ENCODE measurements at regions not wholly inside any gene's neighbourhood (a gene's known extent, or its start where the extent isn't known, plus 50 kb on each side); places are given as distances from the start of the nearest gene placed in this dataset.

DNA sequence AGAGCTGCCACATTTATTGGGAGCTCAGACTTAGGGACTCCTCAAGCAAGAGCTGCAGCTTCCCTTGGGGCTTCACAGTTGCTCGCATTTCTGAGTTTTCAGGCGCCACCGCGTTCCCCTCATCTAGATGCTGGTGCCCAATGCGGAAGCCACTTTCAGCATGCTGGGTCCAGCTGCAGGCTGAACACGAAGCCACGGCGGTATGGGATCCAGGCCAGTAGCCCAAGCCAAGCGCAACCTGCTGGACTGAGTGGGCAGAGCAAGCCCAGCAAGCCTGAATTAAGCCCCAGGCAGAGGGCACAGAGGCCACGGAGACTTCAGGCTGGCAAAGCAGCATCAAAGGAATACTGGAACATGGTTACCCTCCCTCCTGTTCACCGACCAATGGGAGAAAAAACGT lies 391.5 kb downstream of the HTR1A start:
- no peak overlapping the region for H2BK5ac ChIP-seq (ENCODE audit: low read depth, low read length, poor library complexity, severe bottlenecking)
- TF ChIP-seq SMC3 (IDR thresholded peaks at IDR 0.05; ENCODE audit: low read depth, low read length) (no peak), FOS (IDR thresholded peaks at IDR 0.05; ENCODE audit: low read depth, low read length) (no peak), NFE2L2 (IDR thresholded peaks at IDR 0.05; ENCODE audit: low read depth, low read length) (no peak), RFX5 (IDR thresholded peaks at IDR 0.05; ENCODE audit: low read depth, low read length) (no peak), RCOR1 (IDR thresholded peaks at IDR 0.05; ENCODE audit: insufficient replicate concordance, low read length) (no peak), RAD21 (IDR thresholded peaks at IDR 0.05; ENCODE audit: low read length) (no peak), BHLHE40 (IDR thresholded peaks at IDR 0.05; ENCODE audit: low read depth, low read length) (no peak), MAZ (IDR thresholded peaks at IDR 0.05; ENCODE audit: borderline replicate concordance, low read depth, low read length) (no peak), POLR2A (IDR thresholded peaks at IDR 0.05; ENCODE audit: low read depth, low read length) (no peak), CEBPB (IDR thresholded peaks at IDR 0.05; ENCODE audit: low read depth, low read length) (no peak), ELK1 (IDR thresholded peaks at IDR 0.05; ENCODE audit: borderline replicate concordance, low read depth, low read length) (no peak), MXI1 (IDR thresholded peaks at IDR 0.05; ENCODE audit: borderline replicate concordance, low read depth, low read length) (no peak), MAFK (IDR thresholded peaks at IDR 0.05; ENCODE audit: low read depth, low read length) (no peak)
- TF ChIP-seq, protein P1, sequence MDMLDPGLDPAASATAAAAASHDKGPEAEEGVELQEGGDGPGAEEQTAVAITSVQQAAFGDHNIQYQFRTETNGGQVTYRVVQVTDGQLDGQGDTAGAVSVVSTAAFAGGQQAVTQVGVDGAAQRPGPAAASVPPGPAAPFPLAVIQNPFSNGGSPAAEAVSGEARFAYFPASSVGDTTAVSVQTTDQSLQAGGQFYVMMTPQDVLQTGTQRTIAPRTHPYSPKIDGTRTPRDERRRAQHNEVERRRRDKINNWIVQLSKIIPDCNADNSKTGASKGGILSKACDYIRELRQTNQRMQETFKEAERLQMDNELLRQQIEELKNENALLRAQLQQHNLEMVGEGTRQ (IDR thresholded peaks at IDR 0.05; ENCODE audit: low read depth, low read length) = no peak
- TF ChIP-seq, protein P2, sequence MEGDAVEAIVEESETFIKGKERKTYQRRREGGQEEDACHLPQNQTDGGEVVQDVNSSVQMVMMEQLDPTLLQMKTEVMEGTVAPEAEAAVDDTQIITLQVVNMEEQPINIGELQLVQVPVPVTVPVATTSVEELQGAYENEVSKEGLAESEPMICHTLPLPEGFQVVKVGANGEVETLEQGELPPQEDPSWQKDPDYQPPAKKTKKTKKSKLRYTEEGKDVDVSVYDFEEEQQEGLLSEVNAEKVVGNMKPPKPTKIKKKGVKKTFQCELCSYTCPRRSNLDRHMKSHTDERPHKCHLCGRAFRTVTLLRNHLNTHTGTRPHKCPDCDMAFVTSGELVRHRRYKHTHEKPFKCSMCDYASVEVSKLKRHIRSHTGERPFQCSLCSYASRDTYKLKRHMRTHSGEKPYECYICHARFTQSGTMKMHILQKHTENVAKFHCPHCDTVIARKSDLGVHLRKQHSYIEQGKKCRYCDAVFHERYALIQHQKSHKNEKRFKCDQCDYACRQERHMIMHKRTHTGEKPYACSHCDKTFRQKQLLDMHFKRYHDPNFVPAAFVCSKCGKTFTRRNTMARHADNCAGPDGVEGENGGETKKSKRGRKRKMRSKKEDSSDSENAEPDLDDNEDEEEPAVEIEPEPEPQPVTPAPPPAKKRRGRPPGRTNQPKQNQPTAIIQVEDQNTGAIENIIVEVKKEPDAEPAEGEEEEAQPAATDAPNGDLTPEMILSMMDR (conservative IDR thresholded peaks at IDR 0.05; ENCODE audit: low read depth, low read length) = no peak
- H4K8ac ChIP-seq (ENCODE audit: low read depth in 2 of 2, low read length in 2 of 2) = no peak overlapping the region
- no peak overlapping the region for H2BK15ac ChIP-seq (ENCODE audit: low read depth, low read length)
- intact Hi-C loops (cut with micrococcal nuclease) (no loop called here), dilution Hi-C loops (cut with HindIII; ENCODE audit: low sequenced_read_pairs, unreplicated experiment) (no loop called here), in situ Hi-C loops (cut with MboI; ENCODE audit: low sequenced_read_pairs) (no loop called here)
- no peak overlapping the region for H2AK9ac ChIP-seq (replicated peaks; ENCODE audit: low read depth, low read length, poor library complexity)
- DNase-seq (no peak), ATAC-seq (ENCODE audit: low read depth) (no peak)
- H3K4me1 ChIP-seq (ENCODE audit: control insufficient read depth, insufficient read depth, low read length) = no peaks in the 10 kb centered on the region
- no peak overlapping the region for H2BK120ac ChIP-seq (ENCODE audit: low read depth, low read length)
- no peak overlapping the region for H3K9ac ChIP-seq (ENCODE audit: low read depth, low read length)
- H3K56ac ChIP-seq (ENCODE audit: extremely low read depth, insufficient read depth, low read length) = no peak overlapping the region
- H3K79me1 ChIP-seq (ENCODE audit: low read depth in 1 of 2, low read length in 2 of 2) = no peaks in the 10 kb centered on the region
- no peak overlapping the region for H2AK5ac ChIP-seq (ENCODE audit: low read depth, low read length)
- BruUV-seq (replicated peaks) = no TSS peak
- no peak overlapping the region for H4K91ac ChIP-seq (ENCODE audit: insufficient read depth, low read depth, low read length)
- ChIA-PET POLR2A (ENCODE audit: unreplicated experiment) (no interaction called here), CTCF (no interaction called here)
- no peak overlapping the region for H3K4ac ChIP-seq (ENCODE audit: low read depth, low read length)
- no peaks in the 10 kb centered on the region for H3K9me1 ChIP-seq (ENCODE audit: insufficient read depth, low read length)
- no peak overlapping the region for H2BK20ac ChIP-seq (ENCODE audit: low read depth, low read length)
- H4K5ac ChIP-seq (ENCODE audit: low read depth, low read length) = no peak overlapping the region
- H3K14ac ChIP-seq (replicated peaks; ENCODE audit: low read depth, low read length) = no peak overlapping the region
- no peak overlapping the region for H3K4me3 ChIP-seq (ENCODE audit: insufficient read depth, low read depth, low read length)
- no peak overlapping the region for H2AFZ ChIP-seq (replicated peaks; ENCODE audit: low read length, poor library complexity)
- H3K18ac ChIP-seq (ENCODE audit: low read depth, low read length) = no peak overlapping the region
- WGBS, 2 experiments (ENCODE audit: extremely low coverage in 2 of 2, insufficient read length in 1 of 2) = 78% methylated on average over 7 of the region's 12 CpGs; no CpG with 5 or more reads in 1 of the 2 experiments
- no peak overlapping the region for H3K23ac ChIP-seq (ENCODE audit: low read depth, low read length)
- no peaks in the 10 kb centered on the region for H3K27me3 ChIP-seq (ENCODE audit: control insufficient read depth, insufficient read depth, low read length)
- no peak overlapping the region for H3K27ac ChIP-seq (ENCODE audit: insufficient read depth, low read length)
- no peaks in the 10 kb centered on the region for H3K36me3 ChIP-seq (ENCODE audit: control insufficient read depth, insufficient read depth, low read length)
- H3K9me3 ChIP-seq (ENCODE audit: control insufficient read depth, insufficient read depth, low read length) = peaks cover 16% of the 10 kb centered on the region
- no peak overlapping the region for H3K4me2 ChIP-seq (ENCODE audit: low read depth, low read length)
- H4K20me1 ChIP-seq (ENCODE audit: insufficient read depth, low read length) = no peaks in the 10 kb centered on the region

Measured in IMR-90 (cell line).